PC-3 (cell line): ENCODE measurements at regions not wholly inside any gene's neighbourhood (a gene's known extent, or its start where the extent isn't known, plus 50 kb on each side); places are given as distances from the start of the nearest gene placed in this dataset.

Source experiments
- ATAC-seq: fragments of 200-7000 bp; cut with Tn5 transposase; 2 replicates; pipeline ENCODE4 v1.9.1; 2020; ENCODE audit warnings: mild to moderate bottlenecking, moderate library complexity
- BruUV-seq: library from RNA; stranded (reverse); fragments of 400-500 nt; replicated peaks from 2 replicates; lab custom pipeline; 2021; lab: Mats Ljungman, UMichigan
- CTCF ChIA-PET: fragments of 300-600 bp; sonication (Branson Sonifier 250); formaldehyde crosslinking; loops from one replicate; lab custom pipeline; 2022; ENCODE audit warnings: antibody characterized with exemption; lab: Charles Lee
- POLR2A ChIA-PET: fragments of 300-600 bp; sonication (Branson Sonifier 250); formaldehyde crosslinking; loops from one replicate; lab custom pipeline; 2022; ENCODE audit warnings: antibody characterized with exemption; ENCODE audit not compliant: unreplicated experiment; lab: Charles Lee
- DNase-seq: peaks from one replicate; pipeline ENCODE4 v3.0.0-alpha.2; 2015
- H2AFZ ChIP-seq: fragments of 300-600 bp; sonication (generic); 2 replicates; pipeline ENCODE4 v1.6.0; 2016; ENCODE audit warnings: antibody characterized with exemption, low read length
- H3F3A ChIP-seq: fragments of 300-600 bp; sonication (generic); one replicate; pipeline ENCODE4 v1.6.0; 2017; ENCODE audit warnings: antibody characterized with exemption, low read length, control low read depth, mild to moderate bottlenecking; ENCODE audit not compliant: unreplicated experiment
- H3K27ac ChIP-seq: fragments of 300-600 bp; sonication (generic); 2 replicates; pipeline ENCODE4 v1.5.1; 2016; ENCODE audit warnings: mild to moderate bottlenecking, low read length
- H3K27me3 ChIP-seq: fragments of 300-600 bp; sonication (generic); 2 replicates; pipeline ENCODE4 v1.6.1; 2016; ENCODE audit warnings: low read length, mixed read lengths
- H3K36me3 ChIP-seq: fragments of 300-600 bp; sonication (generic); 2 replicates; pipeline ENCODE4 v1.6.1; 2016; ENCODE audit warnings: low read depth, mixed run types, low read length, mixed read lengths
- H3K4me1 ChIP-seq: fragments of 300-600 bp; sonication (generic); 2 replicates; pipeline ENCODE4 v1.5.1; 2016; ENCODE audit warnings: low read length; ENCODE audit not compliant: insufficient read depth
- H3K4me2 ChIP-seq: fragments of 300-600 bp; sonication (generic); 2 replicates; pipeline ENCODE4 v1.6.0; 2016; ENCODE audit warnings: low read length
- H3K4me3 ChIP-seq: fragments of 300-600 bp; sonication (generic); 2 replicates; pipeline ENCODE4 v1.5.1; 2016; ENCODE audit warnings: mild to moderate bottlenecking, low read length, mixed read lengths
- H3K79me2 ChIP-seq: fragments of 300-600 bp; sonication (generic); 2 replicates; pipeline ENCODE4 v1.6.1; 2017; ENCODE audit warnings: low read length, mixed read lengths
- H3K9ac ChIP-seq: fragments of 300-600 bp; sonication (generic); 2 replicates; pipeline ENCODE4 v1.6.0; 2016; ENCODE audit warnings: mild to moderate bottlenecking, low read length
- H3K9me2 ChIP-seq: fragments of 300-600 bp; sonication (generic); replicated peaks from 2 replicates; pipeline ENCODE4 v1.6.1; 2016; ENCODE audit warnings: mixed run types, low read length, mixed read lengths
- H3K9me3 ChIP-seq: fragments of 300-600 bp; sonication (generic); 2 replicates; pipeline ENCODE4 v1.6.1; 2016; ENCODE audit warnings: low read length, mixed read lengths
- H4K20me1 ChIP-seq: fragments of 300-600 bp; sonication (generic); 2 replicates; pipeline ENCODE4 v1.6.1; 2016; ENCODE audit warnings: low read length, mixed read lengths
- CTCF ChIP-seq: fragments of 300-600 bp; sonication (generic); conservative IDR thresholded peaks from 2 replicates; pipeline ENCODE4 v1.5.1; 2017; ENCODE audit warnings: antibody characterized with exemption, low read depth, mild to moderate bottlenecking, low read length
- EZH2 ChIP-seq: fragments of 300-600 bp; sonication (generic); IDR thresholded peaks from one replicate; pipeline ENCODE4 v1.6.1; 2017; ENCODE audit warnings: antibody characterized with exemption, mild to moderate bottlenecking, low read length; ENCODE audit not compliant: unreplicated experiment
- EZH2phosphoT487 ChIP-seq: fragments of 300-600 bp; sonication (generic); IDR thresholded peaks from 2 replicates; pipeline ENCODE4 v1.6.1; 2018; ENCODE audit warnings: mild to moderate bottlenecking, antibody characterized with exemption, low read length, borderline replicate concordance
- intact Hi-C: fragments of 100-400 bp; cut with micrococcal nuclease; formaldehyde crosslinking; loops from 2 replicates; pipeline ENCODE4 v1.9.0; 2023

GRCh38 chr5:135195270-135195608 lies 161.2 kb upstream of the PITX1 start:
- DNase-seq (no peak), ATAC-seq (no peak)
- H3K4me2 ChIP-seq = no peak overlapping the region
- H3K9ac ChIP-seq = no peak overlapping the region
- no peaks in the 10 kb centered on the region for H3K79me2 ChIP-seq
- H3K4me1 ChIP-seq = peaks cover 14% of the 10 kb centered on the region
- no peaks in the 10 kb centered on the region for H3K9me3 ChIP-seq
- H3K27me3 ChIP-seq = no peaks in the 10 kb centered on the region
- no peak overlapping the region for H2AFZ ChIP-seq
- H3F3A ChIP-seq = no peaks in the 10 kb centered on the region
- H3K4me3 ChIP-seq = no peak overlapping the region
- no peaks in the 10 kb centered on the region for H3K9me2 ChIP-seq
- ChIA-PET POLR2A (no interaction called here), CTCF (no interaction called here)
- BruUV-seq = no TSS peak
- H3K27ac ChIP-seq = no peak overlapping the region
- no peak for TF ChIP-seq EZH2phosphoT487
- intact Hi-C loops = no loop called here
- no peaks in the 10 kb centered on the region for H4K20me1 ChIP-seq
- no peaks in the 10 kb centered on the region for H3K36me3 ChIP-seq

GRCh38 chr5:135194573-135195269 lies 160.7 kb upstream of the PITX1 start:
- H3K27me3 ChIP-seq = no peaks in the 10 kb centered on the region
- ATAC-seq (peak; percentile 41), DNase-seq (no peak)
- TF ChIP-seq EZH2phosphoT487 = no peak
- no peak for TF ChIP-seq EZH2
- no peak for TF ChIP-seq CTCF
- ChIA-PET CTCF (no interaction called here), POLR2A (no interaction called here)
- intact Hi-C loops = loop anchor here (5.0 kb wide), 1 partner anchor 162 kb away; the partner anchor contains the start of gene PITX1
- H3K27ac ChIP-seq = no peak overlapping the region
- no peaks in the 10 kb centered on the region for H3K79me2 ChIP-seq
- H3K4me1 ChIP-seq = peaks cover 14% of the 10 kb centered on the region
- no peaks in the 10 kb centered on the region for H3K9me3 ChIP-seq
- no TSS peak for BruUV-seq
- H3K4me2 ChIP-seq = no peak overlapping the region
- no peaks in the 10 kb centered on the region for H3K36me3 ChIP-seq
- no peaks in the 10 kb centered on the region for H3K9me2 ChIP-seq
- H3F3A ChIP-seq = no peaks in the 10 kb centered on the region
- H3K4me3 ChIP-seq = no peak overlapping the region
- H2AFZ ChIP-seq = no peak overlapping the region
- no peak overlapping the region for H3K9ac ChIP-seq
- no peaks in the 10 kb centered on the region for H4K20me1 ChIP-seq

- Histone ChIP-seq H3F3A (no peaks in the 10 kb centered on the region), H3K4me3 (no peak overlapping the region), H3K4me2 (no peak overlapping the region), H3K9me3 (no peaks in the 10 kb centered on the region), H3K9ac (no peak overlapping the region), H3K27ac (no peak overlapping the region), H3K9me2 (no peaks in the 10 kb centered on the region), H3K79me2 (no peaks in the 10 kb centered on the region), H4K20me1 (no peaks in the 10 kb centered on the region), H3K27me3 (no peaks in the 10 kb centered on the region), H3K4me1 (peaks cover 14% of the 10 kb centered on the region), H2AFZ (no peak overlapping the region), H3K36me3 (no peaks in the 10 kb centered on the region)
- DNase-seq (no peak), ATAC-seq (no peak)
- no peak for TF ChIP-seq CTCF
- BruUV-seq = no TSS peak
- ChIA-PET POLR2A (interaction anchor here (0.7 kb wide), 1 partner anchor 130 kb away, joined by 4 read pairs; no protein-coding TSS in a partner anchor), CTCF (no interaction called here)
- intact Hi-C loops = loop anchor here (5.0 kb wide), 1 partner anchor 162 kb away; the partner anchor contains the start of gene PITX1
Observed at GRCh38 chr5:135194126-135194488, 160.1 kb upstream of the PITX1 start.
